Heart right ventricle (tissue), 16 donors: ENCODE measurements at regions not wholly inside any gene's neighbourhood (a gene's known extent, or its start where the extent isn't known, plus 50 kb on each side); places are given as distances from the start of the nearest gene placed in this dataset.

Source experiments
- ATAC-seq, 8 donors: fragments of 200-7000 bp; cut with Tn5 transposase; one replicate each; pipeline ENCODE4 v1.9.1; 2020; ENCODE audit warnings: mild to moderate bottlenecking in 8 of 8, moderate library complexity in 8 of 8, moderate number of reproducible peaks in 1 of 8
- DNase-seq, 2 donors: peaks; one replicate each; pipeline ENCODE4 v3.0.0-alpha.2; 2020
- H3K27ac ChIP-seq, 10 donors: fragments of 200-600 bp; sonication (generic) in 2 of 10; one replicate each; pipeline versions ENCODE4 v1.5.0 to v1.8.0; 2020 to 2022; ENCODE audit warnings: mild to moderate bottlenecking in 3 of 10
- H3K27me3 ChIP-seq, 7 donors: fragments of 200-600 bp; one replicate each; pipeline ENCODE4 v1.8.0; 2021 to 2022; ENCODE audit warnings: mild to moderate bottlenecking in 2 of 7
- H3K36me3 ChIP-seq, 9 donors: fragments of 200-600 bp; sonication (generic) in 1 of 9; one replicate each; pipeline versions ENCODE4 v1.5.0 to v1.8.0; 2020 to 2022; ENCODE audit warnings: mild to moderate bottlenecking in 2 of 9
- H3K4me1 ChIP-seq, 9 donors: fragments of 200-600 bp; sonication (generic) in 1 of 9; one replicate each; pipeline versions ENCODE4 v1.5.0 to v1.8.0; 2020 to 2022; ENCODE audit warnings: mild to moderate bottlenecking in 4 of 9
- H3K4me3 ChIP-seq, 10 donors: fragments of 200-600 bp; sonication (generic) in 2 of 10; one replicate each; pipeline versions ENCODE4 v1.5.0 to v1.8.0; 2020 to 2022; ENCODE audit warnings: mild to moderate bottlenecking in 7 of 10, moderate library complexity in 2 of 10
- H3K9me3 ChIP-seq, 11 donors: fragments of 200-600 bp in 10 of 11; sonication (generic) in 2 of 11; one replicate each; pipeline versions ENCODE4 v1.5.0 to v1.8.0; 2013 to 2022; ENCODE audit warnings: mild to moderate bottlenecking in 2 of 11, control low read depth in 1 of 11, moderate library complexity in 1 of 11
- CTCF ChIP-seq, 9 donors: fragments of 200-600 bp; sonication (generic) in 2 of 9; IDR thresholded peaks; one replicate each; pipeline versions ENCODE4 v1.5.0 to v1.8.0; 2021 to 2022; ENCODE audit warnings: antibody characterized with exemption in 9 of 9, mild to moderate bottlenecking in 5 of 9, moderate library complexity in 1 of 9
- WGBS, 2 donors: extraction: QIAGEN DNeasy Blood & Tissue Kit; methylation state at CpG; one replicate each; pipeline ENCODE4 v1.1.7; 2013; ENCODE audit warnings: inconsistent platforms in 1 of 2; 5-methylcytosine and 5-hydroxymethylcytosine counted together
- intact Hi-C, 10 donors: fragments of 100-400 bp; cut with DNase I; formaldehyde crosslinking; loops; one replicate each; pipeline versions ENCODE4 v1.11.1 to v1.14.2; 2022
- donor health status: Arrhythmogenic right ventricular cardiomyopathy.
- donor health status: ischemic (EF 13 %, LVEDD 7.1; RV severe dilation, severe dysfunction).
- donor health status: healthy with polysubstance abuse.
- donor health status: DM: no; HTN: yes; CAD: no.
- donor health status: DM: no; HTN: no; CAD: no.
- donor health status: ischemic (EF 25% LVEDD 6.9; RV normal size, moderate dysfunction).
- donor health status: ischemic (EF 25% LVEDD 5.7; RV mildly dilated, moderate dysfunction).
- donor health status: healthy.
- donor health status: DM: yes; HTN: yes; CAD: no.
- donor health status: Ischemic cardiomyopathy.
- donor health status: ischemic (EF 35%, LVEDD 5.7; RV mildly dilated, moderate dysfunction).
- donor health status: nonischemic (EF 11% LVEDD 7.7; RV severe dilation, severe dysfunction).
- donor health status: DM: yes; HTN: yes; CAD: no.
- donor health status: PGD.
- donor health status: ischemic (EF 29% LVEDD 5.4; RV normal size, mild dysfunction).
- donor health status: nonischemic (EF 23%, LVEDD 6.1; RV moderate dilation, normal function).

GRCh38 chr2:65654496-65654895, 222.1 kb upstream of the SPRED2 start:
- intact Hi-C loops: no loop called here
- no peak for TF ChIP-seq CTCF (IDR thresholded peaks at IDR 0.05)
- 86 to 88% methylated on average over 3 of the region's 3 CpGs for WGBS, 2 donors
- H3K9me3 ChIP-seq: no peaks in the 10 kb centered on the region
- no peak overlapping the region for H3K27ac ChIP-seq
- H3K4me1 ChIP-seq: no peaks in the 10 kb centered on the region
- no peak for ATAC-seq
- no peak for DNase-seq
- H3K36me3 ChIP-seq: no peaks in the 10 kb centered on the region
- no peak overlapping the region for H3K4me3 ChIP-seq
- peaks cover 0 to 5% (median 0%) of the 10 kb centered on the region in 7 donors for H3K27me3 ChIP-seq

GRCh38 chr2:65652066-65652465, 219.7 kb upstream of the SPRED2 start:
- intact Hi-C loops: no loop called here
- no peak overlapping the region for H3K27ac ChIP-seq
- no peak overlapping the region for H3K4me3 ChIP-seq
- ATAC-seq (no peak), DNase-seq (no peak)
- TF ChIP-seq CTCF (IDR thresholded peaks at IDR 0.05): no peak
- H3K27me3 ChIP-seq: peaks cover 0 to 5% (median 0%) of the 10 kb centered on the region in 7 donors
- WGBS, 2 donors: 75 to 81% methylated on average over 1 of the region's 1 CpG
- H3K36me3 ChIP-seq: no peaks in the 10 kb centered on the region
- H3K4me1 ChIP-seq: no peaks in the 10 kb centered on the region
- no peaks in the 10 kb centered on the region for H3K9me3 ChIP-seq

- no peak overlapping the region for H3K4me3 ChIP-seq
- no peak overlapping the region for H3K27ac ChIP-seq
- WGBS, 2 donors: 79 to 86% methylated on average over 5 of the region's 5 CpGs
- H3K9me3 ChIP-seq: no peaks in the 10 kb centered on the region
- no peak for TF ChIP-seq CTCF (IDR thresholded peaks at IDR 0.05)
- ATAC-seq (no peak), DNase-seq (no peak)
- no peaks in the 10 kb centered on the region for H3K36me3 ChIP-seq
- intact Hi-C loops: loop anchor here in 1 of 10 donors (10.0 kb wide), 1 partner anchor 925 kb away; no protein-coding TSS in a partner anchor
- no peaks in the 10 kb centered on the region for H3K4me1 ChIP-seq
- no peaks in the 10 kb centered on the region for H3K27me3 ChIP-seq
These were observed 217.6 kb upstream of the SPRED2 start for GRCh38 chr2:65649811-65650589.

GRCh38 chr2:65647249-65647842, 214.9 kb upstream of the SPRED2 start:
- WGBS, 2 donors: 88 to 94% methylated on average over 1 of the region's 1 CpG
- H3K36me3 ChIP-seq: no peaks in the 10 kb centered on the region
- H3K4me3 ChIP-seq: no peak overlapping the region
- H3K9me3 ChIP-seq: no peaks in the 10 kb centered on the region
- no peak for TF ChIP-seq CTCF (IDR thresholded peaks at IDR 0.05)
- H3K27me3 ChIP-seq: no peaks in the 10 kb centered on the region
- no peaks in the 10 kb centered on the region for H3K4me1 ChIP-seq
- ATAC-seq (no peak), DNase-seq (no peak)
- H3K27ac ChIP-seq: no peak overlapping the region
- intact Hi-C loops: loop anchor here in 1 of 10 donors (10.0 kb wide), 1 partner anchor 927 kb away; no protein-coding TSS in a partner anchor
